SK-N-SH (cell line): ENCODE measurements at regions not wholly inside any gene's neighbourhood (a gene's known extent, or its start where the extent isn't known, plus 50 kb on each side); places are given as distances from the start of the nearest gene placed in this dataset.
A peak's percentile ranks its signal among the peaks of the same experiment; 100 is the strongest.

Experiments
- CTCF ChIA-PET: fragments of 300-600, 350-600 bp; formaldehyde crosslinking; extraction: SDS; loops from one replicate; lab custom pipeline; 2021; lab: Yijun Ruan, JAX
- POLR2A ChIA-PET: fragments of 350-600 bp; sonication (Branson Sonifier 250); formaldehyde crosslinking; extraction: SDS; loops from one replicate; lab custom pipeline; 2020; ENCODE audit warnings: antibody characterized with exemption, inconsistent platforms; lab: Yijun Ruan, JAX
- DNase-seq: peaks from one replicate; pipeline ENCODE4 v3.0.0; 2012
- H2AFZ ChIP-seq: fragments of 200-600 bp; sonication (generic); 2 replicates; pipeline ENCODE4 v1.8.1; 2016; ENCODE audit warnings: antibody characterized with exemption, mild to moderate bottlenecking, low read depth
- H3F3A ChIP-seq: fragments of 200-600 bp; sonication (generic); replicated peaks from 2 replicates; pipeline ENCODE3; 2016; ENCODE audit warnings: antibody characterized with exemption, mild to moderate bottlenecking; ENCODE audit not compliant: insufficient read depth
- H3K27ac ChIP-seq, 2 experiments: fragments of 200-500 bp in 1 of 2; fragments of 200-600 bp in 1 of 2; sonication (Bioruptor generic) in 1 of 2; sonication (generic), shearing (Covaris generic) in 1 of 2; 2 replicates each; pipeline versions ENCODE4 v1.5.1 to v1.6.1; 2014 to 2016; ENCODE audit warnings: low read depth in 2 of 2, inconsistent platforms in 1 of 2, low read length in 1 of 2, mild to moderate bottlenecking in 1 of 2, mixed read lengths in 1 of 2
- H3K27me3 ChIP-seq: fragments of 200-600 bp; sonication (generic), shearing (Covaris generic); 2 replicates; pipeline ENCODE4 v1.6.1; 2016; ENCODE audit warnings: mixed run types; ENCODE audit not compliant: insufficient read depth
- H3K36me3 ChIP-seq, 2 experiments: fragments of 200-500 bp in 1 of 2; fragments of 200-600 bp in 1 of 2; sonication (Bioruptor generic) in 1 of 2; sonication (generic) in 1 of 2; replicated peaks in 1 of 2; 2 replicates each; pipeline versions ENCODE3 to v1.5.1; 2014 to 2016; ENCODE audit warnings: low read length in 1 of 2, mild to moderate bottlenecking in 1 of 2; ENCODE audit not compliant: insufficient read depth in 2 of 2, control insufficient read depth in 1 of 2
- H3K4me1 ChIP-seq, 2 experiments: fragments of 200-500 bp in 1 of 2; fragments of 200-600 bp in 1 of 2; sonication (Bioruptor generic) in 1 of 2; sonication (generic), shearing (Covaris generic) in 1 of 2; 2 replicates each; pipeline versions ENCODE4 v1.5.1 to v1.6.1; 2014 to 2016; ENCODE audit warnings: low read depth in 1 of 2, low read length in 1 of 2, mixed run types in 1 of 2; ENCODE audit not compliant: insufficient read depth in 2 of 2, control insufficient read depth in 1 of 2
- H3K4me2 ChIP-seq: fragments of 200-600 bp; sonication (generic), shearing (Covaris generic); 2 replicates; pipeline ENCODE4 v1.6.1; 2017; ENCODE audit warnings: mixed run types
- H3K4me3 ChIP-seq, 2 experiments: fragments of 200-500 bp in 1 of 2; fragments of 200-600 bp in 1 of 2; sonication (Bioruptor generic) in 1 of 2; sonication (generic), shearing (Covaris generic) in 1 of 2; 2 replicates each; pipeline versions ENCODE4 v1.5.1 to v1.8.1; 2014 to 2016; ENCODE audit warnings: low read depth in 2 of 2, inconsistent platforms in 1 of 2, low read length in 1 of 2, mild to moderate bottlenecking in 1 of 2, mixed read lengths in 1 of 2, moderate library complexity in 1 of 2
- H3K79me2 ChIP-seq: fragments of 200-600 bp; sonication (generic); 2 replicates; pipeline ENCODE4 v1.8.1; 2017; ENCODE audit warnings: mild to moderate bottlenecking; ENCODE audit not compliant: insufficient read depth
- H3K9ac ChIP-seq: fragments of 200-600 bp; sonication (generic); 2 replicates; pipeline ENCODE4 v1.6.1; 2017; ENCODE audit warnings: mixed run types
- H3K9me2 ChIP-seq: fragments of 200-600 bp; sonication (generic); 2 replicates; pipeline ENCODE4 v1.6.1; 2017; ENCODE audit warnings: mixed run types
- H3K9me3 ChIP-seq: fragments of 200-600 bp; sonication (generic); 2 replicates; pipeline ENCODE4 v1.6.1; 2017; ENCODE audit warnings: mixed run types, mild to moderate bottlenecking, moderate library complexity
- H4K20me1 ChIP-seq: fragments of 200-600 bp; sonication (generic); 2 replicates; pipeline ENCODE4 v1.6.1; 2017; ENCODE audit warnings: mild to moderate bottlenecking, mixed run types; ENCODE audit not compliant: insufficient read depth
- CHD2 ChIP-seq: fragments of 150-350 bp; IDR thresholded peaks from 2 replicates; pipeline ENCODE4 v1.6.1; 2018; ENCODE audit warnings: low read length; ENCODE audit not compliant: partially characterized antibody
- CTCF ChIP-seq: fragments of 200-600 bp; sonication (generic); IDR thresholded peaks from 2 replicates; pipeline ENCODE4 v1.6.1; 2017; ENCODE audit warnings: antibody characterized with exemption, mild to moderate bottlenecking, moderate library complexity
- ELF1 ChIP-seq: IDR thresholded peaks from 2 replicates; pipeline ENCODE4 v1.4.0; 2012
- EP300 ChIP-seq, 2 experiments: IDR thresholded peaks; 2 replicates each; pipeline versions ENCODE4 v1.4.0 to v1.6.1; 2012; ENCODE audit warnings: borderline replicate concordance in 1 of 2, low read depth in 1 of 2, low read length in 1 of 2
- EZH2phosphoT487 ChIP-seq: fragments of 200-600 bp; sonication (generic); IDR thresholded peaks from 2 replicates; pipeline ENCODE4 v1.6.1; 2017; ENCODE audit warnings: low read depth, mixed run types, mild to moderate bottlenecking, antibody characterized with exemption, moderate library complexity, borderline replicate concordance
- FOSL2 ChIP-seq: IDR thresholded peaks from 2 replicates; pipeline ENCODE4 v1.4.0; 2012; ENCODE audit warnings: low read depth, mild to moderate bottlenecking, moderate library complexity, borderline replicate concordance
- FOXJ3 ChIP-seq: sonication (generic); formaldehyde crosslinking; IDR thresholded peaks from 2 replicates; pipeline ENCODE4 v1.5.1; 2020; ENCODE audit warnings: mild to moderate bottlenecking, missing genetic modification reagents
- GABPA ChIP-seq: IDR thresholded peaks from 2 replicates; pipeline ENCODE4 v1.4.0; 2012; ENCODE audit warnings: low read depth, mild to moderate bottlenecking
- GATA2 ChIP-seq: sonication (generic); formaldehyde crosslinking; IDR thresholded peaks from 2 replicates; pipeline ENCODE4 v1.5.0; 2020; ENCODE audit warnings: mild to moderate bottlenecking, missing genetic modification reagents
- MEF2A ChIP-seq: IDR thresholded peaks from 2 replicates; pipeline ENCODE4 v1.4.0; 2012; ENCODE audit warnings: low read depth, borderline replicate concordance
- MXI1 ChIP-seq: IDR thresholded peaks from 2 replicates; pipeline ENCODE4 v1.6.1; 2012; ENCODE audit warnings: mild to moderate bottlenecking, low read depth, low read length, improper control_type of control experiment
- NFIC ChIP-seq: IDR thresholded peaks from 2 replicates; pipeline ENCODE4 v1.4.0; 2012; ENCODE audit warnings: borderline replicate concordance
- NRF1 ChIP-seq: IDR thresholded peaks from 2 replicates; pipeline ENCODE4 v1.6.1; 2012; ENCODE audit warnings: low read depth, mild to moderate bottlenecking, low read length
- PBX3 ChIP-seq: IDR thresholded peaks from 2 replicates; pipeline ENCODE4; 2012
- POLR2AphosphoS5 ChIP-seq: IDR thresholded peaks from 2 replicates; pipeline ENCODE4 v1.6.1; 2012; ENCODE audit warnings: low read depth, low read length
- RAD21 ChIP-seq: IDR thresholded peaks from 2 replicates; pipeline ENCODE4 v1.6.1; 2012; ENCODE audit warnings: mild to moderate bottlenecking, low read length
- RCOR1 ChIP-seq: fragments of 150-350 bp; IDR thresholded peaks from 2 replicates; pipeline ENCODE4 v1.6.1; 2017; ENCODE audit warnings: antibody characterized with exemption, low read length
- RFX5 ChIP-seq: IDR thresholded peaks from 2 replicates; pipeline ENCODE4 v1.6.1; 2012; ENCODE audit warnings: mild to moderate bottlenecking, improper control_type of control experiment, low read length
- RXRA ChIP-seq: IDR thresholded peaks from 2 replicates; pipeline ENCODE4 v1.4.0; 2012; ENCODE audit warnings: low read depth, mild to moderate bottlenecking, borderline replicate concordance
- SIN3A ChIP-seq: IDR thresholded peaks from 2 replicates; pipeline ENCODE4 v1.6.1; 2012; ENCODE audit warnings: low read depth, mild to moderate bottlenecking, low read length, moderate library complexity, borderline replicate concordance
- SMC3 ChIP-seq: IDR thresholded peaks from 2 replicates; pipeline ENCODE4 v1.6.1; 2012; ENCODE audit warnings: low read depth, low read length, improper control_type of control experiment
- TCF12 ChIP-seq: IDR thresholded peaks from 2 replicates; pipeline ENCODE4 v1.4.0; 2012
- TEAD4 ChIP-seq: IDR thresholded peaks from 2 replicates; pipeline ENCODE4 v1.4.0; 2012; ENCODE audit warnings: mild to moderate bottlenecking, borderline replicate concordance; ENCODE audit not compliant: insufficient read depth
- USF1 ChIP-seq: IDR thresholded peaks from 2 replicates; pipeline ENCODE4 v1.4.0; 2012; ENCODE audit warnings: low read depth, borderline replicate concordance
- USF2 ChIP-seq: fragments of 150-350 bp; IDR thresholded peaks from 2 replicates; pipeline ENCODE4 v1.6.1; 2017; ENCODE audit warnings: antibody characterized with exemption, low read length, low read depth, borderline replicate concordance
- YY1 ChIP-seq: IDR thresholded peaks from 2 replicates; pipeline ENCODE4 v1.4.0; 2012; ENCODE audit warnings: low read depth, mild to moderate bottlenecking
- TF ChIP-seq, protein P1 (sequence below): fragments of 150-350 bp; IDR thresholded peaks from 2 replicates; pipeline ENCODE4 v1.6.1; 2016; ENCODE audit warnings: mild to moderate bottlenecking, low read depth, low read length
- TF ChIP-seq, protein P2 (sequence below): IDR thresholded peaks from 2 replicates; pipeline ENCODE4 v1.4.0; 2012; ENCODE audit warnings: low read depth

DNA sequence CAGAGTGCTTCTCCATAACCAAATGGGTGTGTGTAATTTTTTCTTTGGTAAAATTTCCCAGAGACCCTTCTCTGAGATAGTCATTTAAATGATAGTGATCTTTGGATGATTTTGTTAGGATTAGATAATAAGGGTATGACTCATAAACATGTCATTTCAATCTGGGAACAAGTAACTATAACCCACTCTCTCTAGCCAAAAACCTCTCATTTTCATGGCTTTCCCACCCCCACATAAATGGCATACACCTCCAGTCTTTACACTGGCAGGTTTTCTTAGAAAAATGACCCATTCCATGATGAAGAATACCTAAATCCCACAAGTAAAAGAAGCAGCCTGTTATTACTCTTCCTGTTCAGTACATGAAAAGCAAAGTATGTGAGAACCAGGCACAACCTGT lies 572.0 kb upstream of the ZEB2 start:
- Histone ChIP-seq H3K9me3 (no peaks in the 10 kb centered on the region), H3K4me2 (no peak overlapping the region; the same call in 1 of the 2 replicates), H3K9me2 (no peaks in the 10 kb centered on the region), H3F3A (peaks cover 43% of the 10 kb centered on the region), H3K27ac (peak overlapping the region; percentile 77 to 98; a peak in 3 of 4 replicates), H3K4me3 (no peak overlapping the region), H3K9ac (peak overlapping the region; percentile 51; the same call in 1 of the 2 replicates), H3K79me2 (no peaks in the 10 kb centered on the region), H3K36me3 (no peaks in the 10 kb centered on the region), H3K4me1 (peaks cover 0 to 7% of the 10 kb centered on the region in 2 experiments; a peak in 2 of 4 replicates), H4K20me1 (no peaks in the 10 kb centered on the region), H2AFZ (no peak overlapping the region), H3K27me3 (no peaks in the 10 kb centered on the region)
- POLR2A ChIA-PET: no interaction called here
- CTCF ChIA-PET: no interaction called here
- DNase-seq: no peak
- TF ChIP-seq FOXJ3 (CRISPR knock-in tag) (no peak), NRF1 (no peak), FOSL2 (peak; percentile 83), TCF12 (peak; percentile 91), POLR2AphosphoS5 (no peak; the same call in 1 of the 2 replicates), MEF2A (0 out of 2 replicates have a peak, but pooled peaks have one; percentile 45), RFX5 (no peak), PBX3 (peak; percentile 79), MXI1 (no peak), USF1 (no peak), TEAD4 (peak; percentile 84), ELF1 (no peak), RXRA (peak; percentile 34; the same call in 1 of the 2 replicates), RCOR1 (no peak), CHD2 (no peak), EZH2phosphoT487 (no peak), YY1 (no peak; the same call in 1 of the 2 replicates), GABPA (no peak), CTCF (no peak), GATA2 (no peak), RAD21 (no peak), NFIC (peak; percentile 90), SIN3A (no peak), EP300 (IDR thresholded peaks at IDR 0.05; ENCODE audit: borderline replicate concordance in 1 of 2, low read depth in 1 of 2, low read length in 1 of 2) (peak in 1 of 2 experiments; percentile 94; a peak in 2 of 4 replicates), SMC3 (no peak), USF2 (no peak)
- TF ChIP-seq, protein P1, sequence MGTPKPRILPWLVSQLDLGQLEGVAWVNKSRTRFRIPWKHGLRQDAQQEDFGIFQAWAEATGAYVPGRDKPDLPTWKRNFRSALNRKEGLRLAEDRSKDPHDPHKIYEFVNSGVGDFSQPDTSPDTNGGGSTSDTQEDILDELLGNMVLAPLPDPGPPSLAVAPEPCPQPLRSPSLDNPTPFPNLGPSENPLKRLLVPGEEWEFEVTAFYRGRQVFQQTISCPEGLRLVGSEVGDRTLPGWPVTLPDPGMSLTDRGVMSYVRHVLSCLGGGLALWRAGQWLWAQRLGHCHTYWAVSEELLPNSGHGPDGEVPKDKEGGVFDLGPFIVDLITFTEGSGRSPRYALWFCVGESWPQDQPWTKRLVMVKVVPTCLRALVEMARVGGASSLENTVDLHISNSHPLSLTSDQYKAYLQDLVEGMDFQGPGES: no peak
- TF ChIP-seq, protein P2, sequence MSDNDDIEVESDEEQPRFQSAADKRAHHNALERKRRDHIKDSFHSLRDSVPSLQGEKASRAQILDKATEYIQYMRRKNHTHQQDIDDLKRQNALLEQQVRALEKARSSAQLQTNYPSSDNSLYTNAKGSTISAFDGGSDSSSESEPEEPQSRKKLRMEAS: 0 out of 2 replicates have a peak, but pooled peaks have one; percentile 23
